ENCODE measurements at regions not wholly inside any gene's neighbourhood (a gene's known extent, or its start where the extent isn't known, plus 50 kb on each side); places are given as distances from the start of the nearest gene placed in this dataset.

GRCh38 chr4:14299166-14299565 is 671.6 kb upstream of the BOD1L1 start:
- TF ChIP-seq CTCF (IDR thresholded peaks at IDR 0.05; ENCODE audit: extremely low read depth, low read depth, low read length): no peak
- H3K4me2 ChIP-seq (ENCODE audit: insufficient read depth, low read length): no peak overlapping the region
- no peaks in the 10 kb centered on the region for H3K4me1 ChIP-seq (ENCODE audit: insufficient read depth, low read length)
- no peak for DNase-seq (ENCODE audit: insufficient read length, low spot score, missing footprints)
- H3K4me3 ChIP-seq (ENCODE audit: insufficient read depth, low read length): no peak overlapping the region
- H4K20me1 ChIP-seq (ENCODE audit: insufficient read depth, low read length): no peaks in the 10 kb centered on the region
- no peaks in the 10 kb centered on the region for H3K79me2 ChIP-seq (ENCODE audit: insufficient read depth, low read length)
- H2AFZ ChIP-seq (ENCODE audit: low read length): no peak overlapping the region
- no peak overlapping the region for H3K27ac ChIP-seq (ENCODE audit: low read depth, low read length)
- no peaks in the 10 kb centered on the region for H3K36me3 ChIP-seq (ENCODE audit: insufficient read depth, low read length)
- no peaks in the 10 kb centered on the region for H3K9me3 ChIP-seq (ENCODE audit: low read depth, low read length)
- no peaks in the 10 kb centered on the region for H3K27me3 ChIP-seq (ENCODE audit: insufficient read depth, low read length)

- no peaks in the 10 kb centered on the region for H3K27me3 ChIP-seq (ENCODE audit: insufficient read depth, low read length)
- no peak overlapping the region for H3K4me2 ChIP-seq (ENCODE audit: insufficient read depth, low read length)
- H3K36me3 ChIP-seq (ENCODE audit: insufficient read depth, low read length): no peaks in the 10 kb centered on the region
- no peak for DNase-seq (ENCODE audit: insufficient read length, low spot score, missing footprints)
- TF ChIP-seq CTCF (IDR thresholded peaks at IDR 0.05; ENCODE audit: extremely low read depth, low read depth, low read length): no peak
- no peak overlapping the region for H2AFZ ChIP-seq (ENCODE audit: low read length)
- H3K4me1 ChIP-seq (ENCODE audit: insufficient read depth, low read length): no peaks in the 10 kb centered on the region
- no peak overlapping the region for H3K4me3 ChIP-seq (ENCODE audit: insufficient read depth, low read length)
- no peaks in the 10 kb centered on the region for H3K9me3 ChIP-seq (ENCODE audit: low read depth, low read length)
- H3K79me2 ChIP-seq (ENCODE audit: insufficient read depth, low read length): no peaks in the 10 kb centered on the region
- no peak overlapping the region for H3K27ac ChIP-seq (ENCODE audit: low read depth, low read length)
- no peaks in the 10 kb centered on the region for H4K20me1 ChIP-seq (ENCODE audit: insufficient read depth, low read length)
Observed at GRCh38 chr4:14302021-14302420, 674.5 kb upstream of the BOD1L1 start.

DNA sequence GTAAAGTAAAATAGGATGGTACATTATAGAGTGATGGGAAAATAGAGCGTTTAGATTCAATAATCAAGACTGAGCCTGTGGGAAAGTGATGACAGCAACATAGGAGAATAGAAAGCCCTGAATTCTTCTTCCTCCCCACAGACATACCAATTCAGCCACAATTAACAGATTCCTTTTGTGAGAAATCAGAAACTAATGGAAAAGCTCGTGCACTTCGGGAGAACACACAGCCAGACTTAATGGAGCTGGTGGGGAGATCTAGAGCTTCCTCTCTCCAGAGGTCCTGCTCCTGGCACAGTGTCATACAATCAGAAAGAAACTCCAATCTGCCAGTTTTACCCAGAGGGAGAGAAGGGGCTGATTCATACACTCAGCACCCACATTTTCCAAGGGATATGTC is 676.3 kb upstream of the BOD1L1 start:
- Histone ChIP-seq H3K27me3 (ENCODE audit: insufficient read depth, low read length) (no peaks in the 10 kb centered on the region), H3K4me3 (ENCODE audit: insufficient read depth, low read length) (no peak overlapping the region), H2AFZ (ENCODE audit: low read length) (peak overlapping the region; percentile 1), H3K79me2 (ENCODE audit: insufficient read depth, low read length) (no peaks in the 10 kb centered on the region), H3K27ac (ENCODE audit: low read depth, low read length) (no peak overlapping the region), H3K4me2 (ENCODE audit: insufficient read depth, low read length) (peak overlapping the region; percentile 34), H3K9me3 (ENCODE audit: low read depth, low read length) (no peaks in the 10 kb centered on the region), H3K4me1 (ENCODE audit: insufficient read depth, low read length) (no peaks in the 10 kb centered on the region), H4K20me1 (ENCODE audit: insufficient read depth, low read length) (no peaks in the 10 kb centered on the region), H3K36me3 (ENCODE audit: insufficient read depth, low read length) (no peaks in the 10 kb centered on the region)
- no peak for DNase-seq (ENCODE audit: insufficient read length, low spot score, missing footprints)
- no peak for TF ChIP-seq CTCF (IDR thresholded peaks at IDR 0.05; ENCODE audit: extremely low read depth, low read depth, low read length)

GRCh38 chr4:14308229-14308651 is 680.7 kb upstream of the BOD1L1 start:
- H4K20me1 ChIP-seq (ENCODE audit: insufficient read depth, low read length): no peaks in the 10 kb centered on the region
- DNase-seq (ENCODE audit: insufficient read length, low spot score, missing footprints): no peak
- H3K4me1 ChIP-seq (ENCODE audit: insufficient read depth, low read length): no peaks in the 10 kb centered on the region
- H3K27ac ChIP-seq (ENCODE audit: low read depth, low read length): no peak overlapping the region
- H3K36me3 ChIP-seq (ENCODE audit: insufficient read depth, low read length): no peaks in the 10 kb centered on the region
- H3K79me2 ChIP-seq (ENCODE audit: insufficient read depth, low read length): no peaks in the 10 kb centered on the region
- no peaks in the 10 kb centered on the region for H3K27me3 ChIP-seq (ENCODE audit: insufficient read depth, low read length)
- no peak for TF ChIP-seq CTCF (IDR thresholded peaks at IDR 0.05; ENCODE audit: extremely low read depth, low read depth, low read length)
- no peak overlapping the region for H2AFZ ChIP-seq (ENCODE audit: low read length)
- no peak overlapping the region for H3K4me3 ChIP-seq (ENCODE audit: insufficient read depth, low read length)
- no peak overlapping the region for H3K4me2 ChIP-seq (ENCODE audit: insufficient read depth, low read length)
- no peaks in the 10 kb centered on the region for H3K9me3 ChIP-seq (ENCODE audit: low read depth, low read length)
